Endodermal cell (in vitro differentiated cells): ENCODE measurements at regions not wholly inside any gene's neighbourhood (a gene's known extent, or its start where the extent isn't known, plus 50 kb on each side); places are given as distances from the start of the nearest gene placed in this dataset.
"Not testable (repeated sequence)": the region's sequence is repeated elsewhere in the genome, so short reads cannot be mapped to it uniquely, and the experiment has no call there.

Source experiments
- DNase-seq: peaks from one replicate; pipeline ENCODE4 v3.0.0-alpha.2; 2017
- H3K27ac ChIP-seq: 2 replicates; pipeline ENCODE4 v1.5.1; 2013; ENCODE audit warnings: mild to moderate bottlenecking, low read depth, low read length, moderate library complexity
- H3K27me3 ChIP-seq: 2 replicates; pipeline ENCODE4 v1.6.1; 2013; ENCODE audit warnings: mild to moderate bottlenecking, low read length, moderate library complexity; ENCODE audit not compliant: insufficient read depth, control insufficient read depth, poor library complexity, severe bottlenecking
- H3K36me3 ChIP-seq: 2 replicates; pipeline ENCODE4 v1.7.0; 2013; ENCODE audit warnings: mild to moderate bottlenecking, low read length, moderate library complexity; ENCODE audit not compliant: control insufficient read depth, insufficient read depth
- H3K4me1 ChIP-seq: one replicate; pipeline ENCODE4 v1.7.0; 2013; ENCODE audit warnings: low read length; ENCODE audit not compliant: control insufficient read depth, insufficient read depth
- H3K4me3 ChIP-seq: 2 replicates; pipeline ENCODE4 v1.5.1; 2013; ENCODE audit warnings: mild to moderate bottlenecking, low read length, moderate library complexity
- H3K9ac ChIP-seq: 2 replicates; pipeline ENCODE4 v1.6.1; 2013; ENCODE audit warnings: mild to moderate bottlenecking, low read length, moderate library complexity; ENCODE audit not compliant: poor library complexity, severe bottlenecking; ENCODE audit errors: extremely low read depth
- H3K9me3 ChIP-seq: 2 replicates; pipeline ENCODE4 v1.6.1; 2013; ENCODE audit warnings: mild to moderate bottlenecking, low read length, moderate library complexity; ENCODE audit not compliant: control insufficient read depth
- H3K27ac Mint-ChIP-seq: 2 replicates; pipeline ENCODE4 v1.8.0; 2020; ENCODE audit warnings: mixed read lengths
- H3K27me3 Mint-ChIP-seq: 2 replicates; pipeline ENCODE4 v1.8.0; 2021; ENCODE audit warnings: mild to moderate bottlenecking, mixed read lengths; ENCODE audit not compliant: insufficient read depth
- H3K36me3 Mint-ChIP-seq: 2 replicates; pipeline ENCODE4 v1.8.0; 2020; ENCODE audit warnings: low read depth, mixed read lengths
- H3K4me1 Mint-ChIP-seq: 2 replicates; pipeline ENCODE4 v1.8.0; 2020; ENCODE audit warnings: mixed read lengths
- H3K4me3 Mint-ChIP-seq: 2 replicates; pipeline ENCODE4 v1.8.0; 2020; ENCODE audit warnings: mild to moderate bottlenecking, moderate library complexity, mixed read lengths
- H3K9me3 Mint-ChIP-seq: 2 replicates; pipeline ENCODE4 v1.8.0; 2020; ENCODE audit warnings: mild to moderate bottlenecking, mixed read lengths
- WGBS, 2 experiments: methylation state at CpG; one replicate each; pipeline versions ENCODE4 v1.1.5 to v1.1.7; 2013; ENCODE audit warnings: missing lambda C conversion rate in 2 of 2, mixed read lengths in 1 of 2; ENCODE audit not compliant: insufficient coverage in 1 of 2, insufficient read length in 1 of 2; 5-methylcytosine and 5-hydroxymethylcytosine counted together
- TF ChIP-seq, protein P1 (sequence below): fragments of 200-600 bp; sonication (generic); conservative IDR thresholded peaks from 2 replicates; pipeline ENCODE4 v1.5.0; 2021; ENCODE audit warnings: antibody characterized with exemption, mild to moderate bottlenecking

GRCh38 chr13:62747629-62748028 is 1332.0 kb upstream of the PCDH20 start:
- H3K27me3 ChIP-seq: no peaks in the 10 kb centered on the region
- no peak overlapping the region for H3K4me3 Mint-ChIP-seq
- no peak overlapping the region for H3K4me3 ChIP-seq
- peaks cover 22% of the 10 kb centered on the region for H3K9me3 ChIP-seq
- TF ChIP-seq, protein P1, sequence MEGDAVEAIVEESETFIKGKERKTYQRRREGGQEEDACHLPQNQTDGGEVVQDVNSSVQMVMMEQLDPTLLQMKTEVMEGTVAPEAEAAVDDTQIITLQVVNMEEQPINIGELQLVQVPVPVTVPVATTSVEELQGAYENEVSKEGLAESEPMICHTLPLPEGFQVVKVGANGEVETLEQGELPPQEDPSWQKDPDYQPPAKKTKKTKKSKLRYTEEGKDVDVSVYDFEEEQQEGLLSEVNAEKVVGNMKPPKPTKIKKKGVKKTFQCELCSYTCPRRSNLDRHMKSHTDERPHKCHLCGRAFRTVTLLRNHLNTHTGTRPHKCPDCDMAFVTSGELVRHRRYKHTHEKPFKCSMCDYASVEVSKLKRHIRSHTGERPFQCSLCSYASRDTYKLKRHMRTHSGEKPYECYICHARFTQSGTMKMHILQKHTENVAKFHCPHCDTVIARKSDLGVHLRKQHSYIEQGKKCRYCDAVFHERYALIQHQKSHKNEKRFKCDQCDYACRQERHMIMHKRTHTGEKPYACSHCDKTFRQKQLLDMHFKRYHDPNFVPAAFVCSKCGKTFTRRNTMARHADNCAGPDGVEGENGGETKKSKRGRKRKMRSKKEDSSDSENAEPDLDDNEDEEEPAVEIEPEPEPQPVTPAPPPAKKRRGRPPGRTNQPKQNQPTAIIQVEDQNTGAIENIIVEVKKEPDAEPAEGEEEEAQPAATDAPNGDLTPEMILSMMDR: no peak
- no peaks in the 10 kb centered on the region for H3K36me3 Mint-ChIP-seq
- no peak overlapping the region for H3K27ac Mint-ChIP-seq
- no peaks in the 10 kb centered on the region for H3K4me1 ChIP-seq
- no peaks in the 10 kb centered on the region for H3K36me3 ChIP-seq
- no peaks in the 10 kb centered on the region for H3K27me3 Mint-ChIP-seq
- 40% methylated on average over 1 of the region's 2 CpGs; no CpG with 5 or more reads in 1 of the 2 experiments for WGBS, 2 experiments
- H3K9ac ChIP-seq: no peak overlapping the region
- H3K27ac ChIP-seq: no peak overlapping the region
- no peak for DNase-seq
- no peaks in the 10 kb centered on the region for H3K4me1 Mint-ChIP-seq
- H3K9me3 Mint-ChIP-seq: peaks cover 10% of the 10 kb centered on the region

DNA sequence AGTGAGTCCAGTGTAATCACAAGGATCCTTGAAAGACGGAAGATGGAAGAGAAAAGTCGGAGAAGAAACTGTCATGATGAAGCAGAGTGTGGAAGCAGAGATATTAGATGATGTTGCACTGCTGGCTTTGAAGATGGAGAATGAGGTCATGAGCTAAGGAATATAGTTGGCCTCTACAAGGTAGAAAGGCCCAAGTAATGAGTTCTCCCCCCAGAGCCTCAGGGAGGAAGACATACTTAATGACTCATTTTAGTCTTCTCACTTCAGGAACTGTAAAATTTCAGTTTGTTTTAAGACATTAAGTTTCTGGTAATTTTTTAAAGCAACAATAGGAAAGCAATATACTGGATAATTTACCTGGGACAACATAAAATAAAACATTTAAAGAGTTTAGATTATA is 1331.5 kb upstream of the PCDH20 start:
- Histone ChIP-seq H3K4me3 (no peak overlapping the region), H3K27ac (no peak overlapping the region), H3K4me1 (no peaks in the 10 kb centered on the region), H3K9ac (no peak overlapping the region), H3K9me3 (peaks cover 20% of the 10 kb centered on the region), H3K36me3 (no peaks in the 10 kb centered on the region), H3K27me3 (no peaks in the 10 kb centered on the region)
- Mint-ChIP-seq H3K36me3 (no peaks in the 10 kb centered on the region), H3K27me3 (no peaks in the 10 kb centered on the region), H3K4me3 (no peak overlapping the region), H3K9me3 (peaks cover 10% of the 10 kb centered on the region), H3K27ac (no peak overlapping the region), H3K4me1 (no peaks in the 10 kb centered on the region)
- 96 to 100% methylated on average over 2 of the region's 2 CpGs for WGBS, 2 experiments
- TF ChIP-seq, protein P1: no peak
- no peak for DNase-seq

DNA sequence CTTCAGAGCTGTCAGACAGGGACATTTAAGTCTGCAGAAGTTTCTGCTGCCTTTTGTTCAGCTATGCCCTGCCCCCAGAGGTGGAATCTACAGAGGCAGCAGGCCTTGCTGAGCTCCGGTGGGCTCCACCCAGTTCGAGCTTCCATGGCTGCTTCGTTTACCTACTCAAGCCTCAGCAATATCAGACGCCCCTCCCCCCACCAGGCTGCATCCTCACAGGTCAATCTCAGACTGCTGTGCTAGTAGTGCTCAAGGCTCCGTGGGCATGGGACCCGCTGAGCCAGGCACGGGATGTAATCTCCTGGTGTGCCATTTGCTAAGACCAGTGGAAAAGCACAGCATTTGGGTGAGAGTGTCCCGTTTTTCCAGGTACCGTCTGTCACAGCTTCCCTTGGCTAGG is 1314.1 kb upstream of the PCDH20 start:
- not testable (repeated sequence) for H3K9ac ChIP-seq, H3K4me3 Mint-ChIP-seq, H3K4me3 ChIP-seq, H3K36me3 ChIP-seq, H3K4me1 ChIP-seq, H3K27ac ChIP-seq, H3K4me1 Mint-ChIP-seq, H3K27me3 ChIP-seq, H3K27ac Mint-ChIP-seq, H3K36me3 Mint-ChIP-seq, H3K27me3 Mint-ChIP-seq
- peak; percentile 55 for DNase-seq
- peaks cover 18% of the 10 kb centered on the region for H3K9me3 ChIP-seq
- H3K9me3 Mint-ChIP-seq: peaks cover 44% of the 10 kb centered on the region
- 87 to 94% methylated on average over 3 to 9 of the region's 9 CpGs for WGBS, 2 experiments

GRCh38 chr13:62721893-62722292 is 1306.2 kb upstream of the PCDH20 start:
- Histone ChIP-seq H3K4me1 (peaks cover 3% of the 10 kb centered on the region), H3K4me3 (no peak overlapping the region), H3K9me3 (peaks cover 14% of the 10 kb centered on the region), H3K36me3 (no peaks in the 10 kb centered on the region), H3K27ac (no peak overlapping the region), H3K27me3 (no peaks in the 10 kb centered on the region), H3K9ac (no peak overlapping the region)
- Mint-ChIP-seq H3K36me3 (no peaks in the 10 kb centered on the region), H3K27ac (no peak overlapping the region), H3K9me3 (peaks cover 13% of the 10 kb centered on the region), H3K4me3 (no peak overlapping the region), H3K4me1 (peaks cover 3% of the 10 kb centered on the region), H3K27me3 (no peaks in the 10 kb centered on the region)
- WGBS, 2 experiments: 69% methylated on average over 4 of the region's 4 CpGs
- DNase-seq: no peak
- TF ChIP-seq, protein P1: no peak

DNA sequence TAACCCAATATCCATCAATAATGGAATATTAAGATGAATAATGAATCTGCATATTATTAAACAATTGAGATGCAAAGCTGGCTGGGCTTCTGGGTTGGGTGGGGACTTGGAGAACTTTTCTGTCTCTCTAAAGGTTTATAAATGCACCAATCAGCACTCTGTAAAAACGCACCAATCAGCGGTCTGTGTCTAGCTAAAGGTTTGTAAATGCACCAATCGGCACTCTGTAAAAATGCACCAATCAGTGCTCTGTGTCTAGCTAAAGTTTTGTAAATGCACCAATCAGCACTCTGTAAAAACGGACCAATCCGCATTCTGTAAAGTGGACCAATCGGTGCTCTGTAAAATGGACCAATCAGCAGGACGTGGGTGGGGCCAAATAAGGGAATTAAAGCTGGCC is 1296.3 kb upstream of the PCDH20 start:
- not testable (repeated sequence) for H3K36me3 ChIP-seq, H3K4me3 Mint-ChIP-seq, H3K27ac ChIP-seq, H3K9me3 Mint-ChIP-seq, H3K9me3 ChIP-seq, H3K4me1 ChIP-seq, H3K27me3 ChIP-seq, H3K4me3 ChIP-seq, H3K9ac ChIP-seq, H3K27me3 Mint-ChIP-seq, H3K36me3 Mint-ChIP-seq, DNase-seq, H3K27ac Mint-ChIP-seq, H3K4me1 Mint-ChIP-seq
- WGBS, 2 experiments: 95% methylated on average over 6 to 7 of the region's 7 CpGs
